ENCODE measurements at regions not wholly inside any gene's neighbourhood (a gene's known extent, or its start where the extent isn't known, plus 50 kb on each side); places are given as distances from the start of the nearest gene placed in this dataset.
"Not testable (repeated sequence)": the region's sequence is repeated elsewhere in the genome, so short reads cannot be mapped to it uniquely, and the experiment has no call there.

GRCh38 chr4:49618436-49618835 is 632.4 kb downstream of the CWH43 start:
- intact Hi-C loops (cut with DNase I, micrococcal nuclease); DNase-seq; H3K4me1 ChIP-seq (ENCODE audit: low read depth); H3K36me3 ChIP-seq (ENCODE audit: low read depth); H3K4me3 ChIP-seq; ATAC-seq: not testable (repeated sequence)
- H3K9me3 ChIP-seq: peaks cover 51% of the 10 kb centered on the region

- H3K4me3 ChIP-seq; H3K4me1 ChIP-seq (ENCODE audit: low read depth); ATAC-seq; intact Hi-C loops (cut with DNase I, micrococcal nuclease); H3K36me3 ChIP-seq (ENCODE audit: low read depth); DNase-seq: not testable (repeated sequence)
- peaks cover 40% of the 10 kb centered on the region for H3K9me3 ChIP-seq
Measured at GRCh38 chr4:49626478-49626877, 640.4 kb downstream of the CWH43 start.
